SJCRH30 (cell line): ENCODE measurements at regions not wholly inside any gene's neighbourhood (a gene's known extent, or its start where the extent isn't known, plus 50 kb on each side); places are given as distances from the start of the nearest gene placed in this dataset.

Experiments used
- DNase-seq, 2 experiments: peaks; one replicate each; pipeline ENCODE4 v3.0.0-alpha.2; 2015 to 2020
- H3K27ac ChIP-seq: fragments of 250-450 bp; sonication (Bioruptor Pico); 2 replicates; pipeline ENCODE4 v1.5.1; 2020; ENCODE audit warnings: mild to moderate bottlenecking, moderate library complexity
- H3K27me3 ChIP-seq: fragments of 250-450 bp; sonication (Bioruptor Pico); 2 replicates; pipeline ENCODE4 v1.5.1; 2020; ENCODE audit warnings: mild to moderate bottlenecking, moderate library complexity
- H3K36me3 ChIP-seq: fragments of 250-450 bp; sonication (Bioruptor Pico); 2 replicates; pipeline ENCODE4 v1.5.1; 2020; ENCODE audit warnings: mild to moderate bottlenecking, moderate library complexity
- H3K4me1 ChIP-seq: fragments of 250-450 bp; sonication (Bioruptor Pico); 2 replicates; pipeline ENCODE4 v1.5.1; 2020; ENCODE audit warnings: mild to moderate bottlenecking, moderate library complexity
- H3K4me3 ChIP-seq: fragments of 250-450 bp; sonication (Bioruptor Pico); 2 replicates; pipeline ENCODE4 v1.5.1; 2020; ENCODE audit warnings: mild to moderate bottlenecking, moderate library complexity
- H3K9me3 ChIP-seq: fragments of 250-450 bp; sonication (Bioruptor Pico); replicated peaks from 2 replicates; pipeline ENCODE4 v1.5.1; 2020; ENCODE audit warnings: mild to moderate bottlenecking, moderate library complexity

- peak overlapping the region; percentile 76 for H3K27ac ChIP-seq
- H3K36me3 ChIP-seq: no peaks in the 10 kb centered on the region
- DNase-seq: peak in 1 of 2 experiments; percentile 14
- H3K9me3 ChIP-seq: no peaks in the 10 kb centered on the region
- H3K4me3 ChIP-seq: no peak overlapping the region
- H3K4me1 ChIP-seq: peaks cover 28% of the 10 kb centered on the region
- H3K27me3 ChIP-seq: no peaks in the 10 kb centered on the region
Observed at GRCh38 chr14:28406196-28406595, 360.4 kb upstream of the FOXG1 start.

GRCh38 chr14:28407031-28407825, 359.4 kb upstream of the FOXG1 start:
- peaks cover 28% of the 10 kb centered on the region for H3K4me1 ChIP-seq
- peak overlapping the region; percentile 76 for H3K27ac ChIP-seq
- H3K27me3 ChIP-seq: no peaks in the 10 kb centered on the region
- no peaks in the 10 kb centered on the region for H3K36me3 ChIP-seq
- no peaks in the 10 kb centered on the region for H3K9me3 ChIP-seq
- H3K4me3 ChIP-seq: peak overlapping the region; percentile 14
- DNase-seq: peak; percentile 41 to 76

- Histone ChIP-seq H3K36me3 (no peaks in the 10 kb centered on the region), H3K9me3 (no peaks in the 10 kb centered on the region), H3K27me3 (no peaks in the 10 kb centered on the region), H3K4me1 (peaks cover 28% of the 10 kb centered on the region), H3K27ac (peak overlapping the region; percentile 76), H3K4me3 (peak overlapping the region; percentile 14)
- DNase-seq: peak; percentile 18 to 68
Observed at GRCh38 chr14:28407996-28408395, 358.6 kb upstream of the FOXG1 start.

- no peak for DNase-seq
- Histone ChIP-seq H3K27ac (no peak overlapping the region), H3K9me3 (no peaks in the 10 kb centered on the region), H3K27me3 (no peaks in the 10 kb centered on the region), H3K36me3 (no peaks in the 10 kb centered on the region), H3K4me1 (peaks cover 17% of the 10 kb centered on the region), H3K4me3 (no peak overlapping the region)
Observed at GRCh38 chr14:28412077-28412476, 354.5 kb upstream of the FOXG1 start.

- Histone ChIP-seq H3K27me3 (no peaks in the 10 kb centered on the region; the same call in 1 of the 2 replicates), H3K4me1 (no peaks in the 10 kb centered on the region), H3K27ac (no peak overlapping the region), H3K36me3 (no peaks in the 10 kb centered on the region), H3K4me3 (no peak overlapping the region), H3K9me3 (no peaks in the 10 kb centered on the region)
- DNase-seq: no peak
Observed at GRCh38 chr14:28426960-28427359, 339.6 kb upstream of the FOXG1 start.

- no peak for DNase-seq
- H3K27ac ChIP-seq: no peak overlapping the region
- no peaks in the 10 kb centered on the region for H3K27me3 ChIP-seq
- H3K4me3 ChIP-seq: no peak overlapping the region
- no peaks in the 10 kb centered on the region for H3K36me3 ChIP-seq
- H3K4me1 ChIP-seq: no peaks in the 10 kb centered on the region
- H3K9me3 ChIP-seq: no peaks in the 10 kb centered on the region
Observed at GRCh38 chr14:28436821-28437220, 329.8 kb upstream of the FOXG1 start.

GRCh38 chr14:28461389-28461788, 305.2 kb upstream of the FOXG1 start:
- Histone ChIP-seq H3K27me3 (no peaks in the 10 kb centered on the region), H3K27ac (no peak overlapping the region), H3K4me3 (no peak overlapping the region), H3K36me3 (no peaks in the 10 kb centered on the region), H3K4me1 (no peaks in the 10 kb centered on the region), H3K9me3 (no peaks in the 10 kb centered on the region)
- DNase-seq: no peak

- Histone ChIP-seq H3K27ac (no peak overlapping the region), H3K4me3 (no peak overlapping the region), H3K9me3 (no peaks in the 10 kb centered on the region), H3K4me1 (peaks cover 17% of the 10 kb centered on the region), H3K36me3 (no peaks in the 10 kb centered on the region), H3K27me3 (no peaks in the 10 kb centered on the region)
- peak; percentile 13 to 43 for DNase-seq
Observed at GRCh38 chr14:28467611-28468010, 299.0 kb upstream of the FOXG1 start.

GRCh38 chr14:28468191-28469151, 298.1 kb upstream of the FOXG1 start:
- H3K4me3 ChIP-seq: no peak overlapping the region
- DNase-seq: peak; percentile 26 to 46
- H3K27me3 ChIP-seq: no peaks in the 10 kb centered on the region
- no peaks in the 10 kb centered on the region for H3K36me3 ChIP-seq
- H3K9me3 ChIP-seq: no peaks in the 10 kb centered on the region
- H3K27ac ChIP-seq: no peak overlapping the region
- peaks cover 17% of the 10 kb centered on the region for H3K4me1 ChIP-seq

GRCh38 chr14:28482251-28483040, 284.1 kb upstream of the FOXG1 start:
- no peak for DNase-seq
- H3K4me3 ChIP-seq: no peak overlapping the region
- H3K4me1 ChIP-seq: no peaks in the 10 kb centered on the region
- H3K27me3 ChIP-seq: no peaks in the 10 kb centered on the region
- H3K9me3 ChIP-seq: no peaks in the 10 kb centered on the region
- H3K36me3 ChIP-seq: no peaks in the 10 kb centered on the region
- H3K27ac ChIP-seq: no peak overlapping the region

GRCh38 chr14:28483506-28483905, 283.1 kb upstream of the FOXG1 start:
- no peaks in the 10 kb centered on the region for H3K27me3 ChIP-seq
- no peaks in the 10 kb centered on the region for H3K9me3 ChIP-seq
- no peak overlapping the region for H3K4me3 ChIP-seq
- H3K36me3 ChIP-seq: no peaks in the 10 kb centered on the region
- no peak overlapping the region for H3K27ac ChIP-seq
- no peaks in the 10 kb centered on the region for H3K4me1 ChIP-seq
- DNase-seq: no peak

- H3K36me3 ChIP-seq: no peaks in the 10 kb centered on the region
- peaks cover 10% of the 10 kb centered on the region for H3K4me1 ChIP-seq
- no peak for DNase-seq
Observed at GRCh38 chr14:28488684-28489083, 277.9 kb upstream of the FOXG1 start.

GRCh38 chr14:28493516-28493915, 273.1 kb upstream of the FOXG1 start:
- no peaks in the 10 kb centered on the region for H3K9me3 ChIP-seq
- no peak overlapping the region for H3K4me3 ChIP-seq
- DNase-seq: peak in 1 of 2 experiments; percentile 67
- peaks cover 17% of the 10 kb centered on the region for H3K4me1 ChIP-seq
- H3K27me3 ChIP-seq: no peaks in the 10 kb centered on the region
- H3K27ac ChIP-seq: peak overlapping the region; percentile 60
- no peaks in the 10 kb centered on the region for H3K36me3 ChIP-seq

More at GRCh38 chr14:28488684-28489083, 277.9 kb upstream of the FOXG1 start:
- Histone ChIP-seq H3K27me3 (no peaks in the 10 kb centered on the region), H3K4me3 (no peak overlapping the region), H3K9me3 (no peaks in the 10 kb centered on the region), H3K27ac (no peak overlapping the region)

- peaks cover 17% of the 10 kb centered on the region for H3K4me1 ChIP-seq
- no peak overlapping the region for H3K4me3 ChIP-seq
- H3K27ac ChIP-seq: peak overlapping the region; percentile 60
- H3K9me3 ChIP-seq: no peaks in the 10 kb centered on the region
- H3K36me3 ChIP-seq: no peaks in the 10 kb centered on the region
- no peaks in the 10 kb centered on the region for H3K27me3 ChIP-seq
- no peak for DNase-seq
Observed at GRCh38 chr14:28494196-28494595, 272.4 kb upstream of the FOXG1 start.
